ENCODE measurements at regions not wholly inside any gene's neighbourhood (a gene's known extent, or its start where the extent isn't known, plus 50 kb on each side); places are given as distances from the start of the nearest gene placed in this dataset.

DNA sequence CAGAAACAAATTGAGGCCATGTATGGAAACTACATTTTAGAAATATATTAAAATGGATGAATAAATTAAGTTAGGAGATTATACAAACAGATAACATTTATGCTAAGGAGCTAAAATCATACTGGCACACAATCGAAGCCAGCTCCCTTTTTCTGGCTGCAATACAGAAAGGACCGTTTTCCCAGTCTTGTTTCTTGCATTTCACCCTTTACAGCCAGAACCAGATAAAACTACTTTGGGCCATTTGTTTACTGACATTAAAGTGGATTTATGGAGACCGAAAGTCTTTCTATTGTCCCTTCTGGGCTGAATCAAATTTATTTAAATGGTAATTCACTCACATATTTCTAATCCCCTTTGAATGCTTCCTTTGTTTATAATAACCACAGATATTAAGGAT lies 50.1 kb upstream of the CNTN3 start:
- Histone ChIP-seq H3K27ac (ENCODE audit: extremely low read depth, low read depth, low read length) (no peak overlapping the region), H4K20me1 (replicated peaks; ENCODE audit: control insufficient read depth, insufficient read depth, low read length) (no peaks in the 10 kb centered on the region), H2AFZ (ENCODE audit: low read depth, low read length) (no peak overlapping the region), H3K4me1 (replicated peaks in 1 of 2; ENCODE audit: control insufficient read depth in 2 of 2, insufficient read depth in 2 of 2, low read length in 2 of 2) (no peaks in the 10 kb centered on the region), H3K9me1 (ENCODE audit: control insufficient read depth, insufficient read depth, low read length) (no peaks in the 10 kb centered on the region), H3K4me3 (no peak overlapping the region), H3K79me2 (ENCODE audit: control insufficient read depth, insufficient read depth, low read length) (no peaks in the 10 kb centered on the region), H3K27me3 (ENCODE audit: control insufficient read depth in 2 of 2, insufficient read depth in 2 of 2, low read length in 2 of 2) (no peaks in the 10 kb centered on the region), H3K9me3 (replicated peaks; ENCODE audit: control insufficient read depth, insufficient read depth, low read depth, low read length) (no peaks in the 10 kb centered on the region), H3K9ac (ENCODE audit: insufficient read depth in 1 of 2, low read depth in 2 of 2, low read length in 2 of 2) (no peak overlapping the region), H3K36me3 (ENCODE audit: control insufficient read depth, insufficient read depth, low read length) (no peaks in the 10 kb centered on the region), H3K4me2 (ENCODE audit: insufficient read depth, low read length) (no peak overlapping the region)
- TF ChIP-seq PHF8 (IDR thresholded peaks at IDR 0.05; ENCODE audit: borderline replicate concordance, low read length) (no peak), ELK1 (CRISPR knock-in tag; IDR thresholded peaks at IDR 0.05) (no peak), ZNF274 (IDR thresholded peaks at IDR 0.05; ENCODE audit: borderline replicate concordance, low read depth, low read length) (no peak), ZNF165 (CRISPR knock-in tag; IDR thresholded peaks at IDR 0.05; ENCODE audit: borderline replicate concordance) (no peak), ZNF277 (CRISPR knock-in tag; IDR thresholded peaks at IDR 0.05; ENCODE audit: borderline replicate concordance) (no peak), CHD4 (IDR thresholded peaks at IDR 0.05; ENCODE audit: insufficient read depth, insufficient replicate concordance, low read depth, low read length, poor library complexity, severe bottlenecking) (no peak), RFX5 (IDR thresholded peaks at IDR 0.05; ENCODE audit: low read depth, low read length) (no peak)
- 22% methylated on average over 1 of the region's 3 CpGs for WGBS (ENCODE audit: insufficient coverage, low coverage, missing lambda C conversion rate)
- BruUV-seq (replicated peaks): no TSS peak
- in situ Hi-C loops (cut with MboI) (no loop called here), intact Hi-C loops (cut with micrococcal nuclease) (no loop called here)
- FAIRE-seq (no peak), DNase-seq (ENCODE audit: extremely low read depth in 1 of 4, low spot score in 3 of 4) (no peak), ATAC-seq (no peak)
- ChIA-PET POLR2A (no interaction called here), CTCF (ENCODE audit: low intra/inter-chr PET ratio) (no interaction called here)

Measured in K562 (cell line).